ENCODE measurements at regions not wholly inside any gene's neighbourhood (a gene's known extent, or its start where the extent isn't known, plus 50 kb on each side); places are given as distances from the start of the nearest gene placed in this dataset.
"Not testable (repeated sequence)": the region's sequence is repeated elsewhere in the genome, so short reads cannot be mapped to it uniquely, and the experiment has no call there.

DNA sequence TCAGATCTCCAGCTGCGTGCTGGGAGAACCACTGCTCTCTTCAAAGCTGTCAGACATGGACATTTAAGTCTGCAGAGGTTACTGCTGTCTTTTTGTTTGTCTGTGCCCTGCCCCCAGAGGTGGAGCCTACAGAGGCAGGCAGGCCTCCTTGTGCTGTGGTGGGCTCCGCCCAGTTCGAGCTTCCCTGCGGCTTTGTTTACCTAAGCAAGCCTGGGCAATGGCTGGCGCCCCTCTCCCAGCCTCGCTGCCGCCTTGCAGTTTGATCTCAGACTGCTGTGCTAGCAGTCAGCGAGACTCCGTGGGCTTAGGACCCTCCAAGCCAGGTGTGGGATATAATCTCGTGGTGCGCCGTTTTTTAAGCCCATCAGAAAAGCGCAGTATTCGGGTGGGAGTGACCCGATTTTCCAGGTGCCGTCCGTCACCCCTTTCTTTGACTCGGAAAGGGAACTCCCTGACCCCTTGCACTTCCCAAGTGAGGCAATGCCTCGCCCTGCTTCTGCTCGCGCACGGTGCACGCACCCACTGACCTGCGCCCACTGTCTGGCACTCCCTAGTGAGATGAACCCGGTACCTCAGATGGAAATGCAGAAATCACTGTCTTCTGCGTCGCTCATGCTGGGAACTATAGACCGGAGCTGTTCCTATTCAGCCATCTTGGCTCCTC lies 189.6 kb upstream of the MAD2L1 start:
- TF ChIP-seq, protein P1, sequence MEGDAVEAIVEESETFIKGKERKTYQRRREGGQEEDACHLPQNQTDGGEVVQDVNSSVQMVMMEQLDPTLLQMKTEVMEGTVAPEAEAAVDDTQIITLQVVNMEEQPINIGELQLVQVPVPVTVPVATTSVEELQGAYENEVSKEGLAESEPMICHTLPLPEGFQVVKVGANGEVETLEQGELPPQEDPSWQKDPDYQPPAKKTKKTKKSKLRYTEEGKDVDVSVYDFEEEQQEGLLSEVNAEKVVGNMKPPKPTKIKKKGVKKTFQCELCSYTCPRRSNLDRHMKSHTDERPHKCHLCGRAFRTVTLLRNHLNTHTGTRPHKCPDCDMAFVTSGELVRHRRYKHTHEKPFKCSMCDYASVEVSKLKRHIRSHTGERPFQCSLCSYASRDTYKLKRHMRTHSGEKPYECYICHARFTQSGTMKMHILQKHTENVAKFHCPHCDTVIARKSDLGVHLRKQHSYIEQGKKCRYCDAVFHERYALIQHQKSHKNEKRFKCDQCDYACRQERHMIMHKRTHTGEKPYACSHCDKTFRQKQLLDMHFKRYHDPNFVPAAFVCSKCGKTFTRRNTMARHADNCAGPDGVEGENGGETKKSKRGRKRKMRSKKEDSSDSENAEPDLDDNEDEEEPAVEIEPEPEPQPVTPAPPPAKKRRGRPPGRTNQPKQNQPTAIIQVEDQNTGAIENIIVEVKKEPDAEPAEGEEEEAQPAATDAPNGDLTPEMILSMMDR (optimal IDR thresholded peaks at IDR 0.05 in 1 of 3, IDR thresholded peaks at IDR 0.05 in 1 of 3, conservative IDR thresholded peaks at IDR 0.05 in 1 of 3; ENCODE audit: extremely low read depth in 1 of 3, insufficient read depth in 2 of 3, low read length in 3 of 3): not testable (repeated sequence)
- not testable (repeated sequence) for TF ChIP-seq EZH2 (IDR thresholded peaks at IDR 0.05; ENCODE audit: low read length)
